Left lobe of liver (tissue), 2 donors: ENCODE measurements at regions not wholly inside any gene's neighbourhood (a gene's known extent, or its start where the extent isn't known, plus 50 kb on each side); places are given as distances from the start of the nearest gene placed in this dataset.

Experiments
- ATAC-seq: fragments of 200-7000 bp; cut with Tn5 transposase; one replicate; pipeline ENCODE4 v1.9.1; 2020; ENCODE audit warnings: mild to moderate bottlenecking, moderate library complexity
- DNase-seq: peaks from one replicate; pipeline ENCODE4 v3.0.0-alpha.2; 2020; ENCODE audit warnings: low spot score
- donor health status: DM: no; HTN: no; CAD: no; lungs with moderate emphysema.
- donor health status: DM: no; HTN: yes; CAD: no.

GRCh38 chr11:11046781-11047180 is 188.9 kb upstream of the ZBED5 start:
- ATAC-seq, result no peak
- no peak for DNase-seq

DNA sequence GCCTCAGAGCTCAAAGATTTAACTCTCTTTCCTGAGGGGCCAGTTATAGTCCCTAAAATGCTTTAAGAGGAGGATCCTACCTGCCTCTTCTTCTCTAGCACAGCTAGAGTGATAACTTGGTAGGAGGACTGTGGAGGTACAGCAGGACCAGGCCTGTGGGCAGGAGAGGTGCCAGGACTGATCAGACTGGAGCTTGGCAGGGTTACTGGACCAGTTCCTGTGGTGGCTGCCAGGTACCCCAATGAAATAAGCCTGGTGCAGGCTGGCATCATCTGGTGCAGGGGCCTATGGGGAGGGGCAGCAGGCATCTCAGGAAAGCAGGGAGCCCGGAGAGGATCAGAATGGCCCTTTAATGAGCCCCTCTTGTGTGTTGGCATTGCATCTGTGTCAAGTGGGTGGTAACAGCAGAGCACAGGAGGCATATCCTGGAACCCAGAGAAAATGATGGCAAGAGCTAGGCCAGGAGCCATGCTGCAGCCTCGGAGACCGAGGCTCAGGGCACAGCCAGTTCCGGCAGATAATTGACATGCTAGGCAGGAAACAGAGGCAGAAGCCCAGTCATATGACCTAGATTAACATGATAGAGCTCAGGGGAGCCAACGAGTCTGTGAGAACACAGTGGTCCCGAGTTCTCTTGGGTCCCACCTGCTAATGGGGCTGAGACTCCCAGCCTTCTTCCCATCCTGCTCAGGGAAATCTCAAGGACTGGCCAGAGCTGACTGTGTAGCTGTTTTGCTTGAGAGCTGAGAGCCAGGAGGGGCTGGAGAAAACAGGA is 187.5 kb upstream of the ZBED5 start:
- ATAC-seq (no peak), DNase-seq (no peak)

DNA sequence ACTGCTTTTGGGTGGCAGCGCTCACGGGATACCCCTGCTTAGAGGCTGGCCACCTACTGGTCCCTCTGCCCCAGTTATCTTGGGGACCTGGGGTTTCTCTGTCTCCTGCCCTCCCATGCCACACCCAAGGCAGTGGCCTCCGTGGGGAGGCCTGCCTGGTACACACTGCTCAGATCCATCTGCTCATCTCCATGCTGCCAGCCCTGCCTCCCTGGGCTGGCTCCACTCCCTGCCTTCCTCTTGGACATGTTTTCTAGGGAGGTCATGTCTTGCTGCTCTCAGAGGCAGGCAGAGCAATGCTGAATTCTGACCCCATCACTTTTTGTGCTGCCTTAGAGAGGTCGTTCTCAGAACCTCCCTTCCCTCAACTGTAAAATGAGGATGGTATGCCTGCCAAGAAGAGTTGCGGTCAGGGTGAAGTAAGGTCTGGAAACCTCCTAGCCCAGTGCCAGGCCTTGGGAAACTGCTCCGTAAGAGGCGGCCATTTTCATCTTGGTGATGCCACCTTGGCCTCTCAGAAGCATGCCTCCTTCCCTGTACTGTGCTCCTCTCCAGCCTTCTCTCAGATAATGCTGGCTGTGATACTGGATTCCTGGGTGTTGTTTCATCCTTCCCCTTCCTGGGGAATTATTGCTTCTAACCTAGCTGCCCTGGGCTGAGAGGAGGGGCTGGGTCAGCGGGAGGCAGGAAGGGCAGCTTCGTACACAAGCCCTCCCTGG is 186.4 kb upstream of the ZBED5 start:
- ATAC-seq (no peak), DNase-seq (no peak)

DNA sequence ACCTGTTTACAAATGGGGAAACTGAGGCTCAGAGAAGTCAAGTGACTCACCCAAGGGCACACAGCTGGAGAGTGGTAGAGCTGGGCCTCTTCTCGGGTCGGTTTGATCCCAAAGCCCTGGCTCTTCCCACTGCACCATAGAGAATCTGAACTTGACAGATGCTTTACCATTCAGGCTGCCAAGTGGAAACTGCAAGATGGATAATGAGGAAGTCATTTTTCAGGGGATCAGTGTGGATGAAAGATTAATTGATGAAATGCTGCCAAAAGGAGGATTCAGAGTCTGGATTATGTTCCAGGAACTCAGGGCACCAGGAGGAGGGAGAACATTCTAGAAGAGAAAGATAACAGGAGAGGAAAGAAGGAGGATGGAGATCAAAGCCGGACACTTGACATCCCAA is 185.9 kb upstream of the ZBED5 start:
- DNase-seq, result no peak
- ATAC-seq, result no peak

DNA sequence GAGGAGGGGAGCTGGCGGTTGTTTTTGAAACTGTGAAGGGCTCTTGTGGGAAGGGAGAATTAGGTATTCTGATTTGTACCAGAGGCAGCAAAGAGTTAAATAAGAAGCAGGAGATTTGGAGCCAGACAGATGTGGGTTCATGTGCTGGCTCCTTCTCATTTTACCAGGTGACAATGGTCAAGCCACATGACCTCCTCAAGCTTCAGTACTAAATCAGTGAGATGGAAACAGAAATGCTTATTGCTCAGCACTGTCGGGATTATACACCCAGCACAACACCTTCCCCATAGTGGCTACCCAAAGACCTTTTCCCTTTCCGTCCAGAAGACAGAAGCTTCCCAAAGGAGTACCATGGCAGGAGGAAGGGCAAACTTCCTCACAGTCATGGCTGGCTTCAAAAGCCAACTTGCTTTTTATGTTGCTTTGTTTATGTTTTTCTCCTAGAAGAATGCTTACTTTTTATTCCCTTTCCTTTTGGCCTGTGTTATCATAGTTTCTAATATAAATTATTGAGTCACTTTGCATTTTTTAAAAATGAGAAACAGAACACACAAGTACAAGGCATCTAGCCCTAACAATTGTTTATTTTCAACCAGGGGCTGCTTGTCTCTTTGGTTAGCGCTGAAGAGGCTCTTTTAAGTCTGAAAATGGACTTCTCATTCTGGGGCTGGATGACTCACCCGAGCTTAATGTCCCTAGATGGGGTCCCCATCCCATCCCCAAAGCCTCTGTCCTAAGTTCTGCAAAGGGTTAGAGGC is 181.5 kb upstream of the ZBED5 start:
- DNase-seq, result no peak
- ATAC-seq, result no peak

- DNase-seq, result no peak
- no peak for ATAC-seq
Observed at GRCh38 chr11:11038782-11039181, 180.9 kb upstream of the ZBED5 start.

DNA sequence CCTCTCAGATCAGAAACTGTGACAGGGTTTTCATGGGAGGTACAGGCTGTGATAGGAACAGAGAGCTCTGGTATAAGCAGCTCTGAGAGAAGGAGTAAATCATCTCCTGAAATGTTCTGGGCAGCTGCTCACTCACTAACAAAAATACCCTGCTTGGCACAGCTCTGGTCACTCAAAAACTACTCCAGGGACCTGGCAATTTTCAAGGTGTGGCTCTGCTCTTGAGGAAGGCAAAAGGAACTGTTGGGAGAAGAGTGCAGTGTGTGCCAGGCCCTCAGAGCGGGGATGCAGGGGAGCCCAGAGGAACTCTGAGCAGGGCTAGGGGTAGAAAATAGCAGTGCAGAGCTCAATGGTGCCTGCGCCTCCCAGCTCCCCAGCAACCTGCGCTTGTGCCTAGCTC is 180.5 kb upstream of the ZBED5 start:
- ATAC-seq (no peak), DNase-seq (no peak)

GRCh38 chr11:11036848-11037732 is 179.2 kb upstream of the ZBED5 start:
- ATAC-seq, result peak; percentile 92
- DNase-seq, result no peak

GRCh38 chr11:11036185-11036847 is 178.5 kb upstream of the ZBED5 start:
- ATAC-seq (no peak), DNase-seq (no peak)

- DNase-seq, result no peak
- no peak for ATAC-seq
Observed at GRCh38 chr11:11035331-11035730, 177.5 kb upstream of the ZBED5 start.

DNA sequence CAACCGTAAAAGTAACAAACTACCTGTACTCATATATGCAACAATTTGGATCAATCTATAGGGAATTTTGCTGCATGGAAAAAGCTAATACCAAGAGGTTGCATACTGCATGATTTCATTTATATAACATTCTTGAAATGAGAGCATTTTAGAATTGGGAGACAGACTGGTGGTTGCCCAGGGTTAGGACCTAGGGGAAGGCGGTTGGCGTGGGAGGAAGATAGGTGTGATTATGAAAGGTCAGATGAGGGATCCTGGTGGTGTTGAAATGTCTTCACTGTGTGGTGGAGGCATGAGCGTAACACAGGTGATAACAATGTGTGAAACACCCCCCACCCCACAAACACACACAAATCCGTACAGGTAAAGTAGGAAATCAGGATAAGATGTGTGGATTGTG is 176.6 kb upstream of the ZBED5 start:
- ATAC-seq (no peak), DNase-seq (no peak)

- ATAC-seq, result no peak
- no peak for DNase-seq
Observed at GRCh38 chr11:11032066-11032465, 174.2 kb upstream of the ZBED5 start.

GRCh38 chr11:11029027-11029426 is 171.2 kb upstream of the ZBED5 start:
- ATAC-seq (no peak), DNase-seq (no peak)

- peak; percentile 96 for ATAC-seq
Observed at GRCh38 chr11:11028017-11028692, 170.3 kb upstream of the ZBED5 start.

DNA sequence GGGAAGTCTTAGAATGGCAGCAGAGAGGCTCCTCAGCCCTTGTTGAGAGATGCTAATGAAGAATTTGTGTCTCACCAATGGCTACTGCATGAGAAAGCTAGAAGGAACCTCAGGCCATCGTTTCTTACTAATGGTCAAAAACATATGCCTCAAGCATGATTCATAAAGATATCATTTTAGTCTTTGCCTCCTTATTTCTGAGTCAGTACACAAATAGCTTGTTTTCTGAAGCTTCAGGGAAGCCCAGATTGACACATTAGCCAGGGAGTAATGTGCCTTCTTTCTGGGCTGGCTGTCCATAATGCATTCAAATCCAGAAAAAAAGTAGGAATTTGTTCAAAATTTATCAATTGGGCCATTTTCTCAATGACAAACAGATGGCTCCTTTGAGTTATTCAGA is 169.4 kb upstream of the ZBED5 start:
- no peak for DNase-seq
- no peak for ATAC-seq

More at GRCh38 chr11:11028017-11028692, 170.3 kb upstream of the ZBED5 start:
- DNase-seq, result peak; percentile 72

DNA sequence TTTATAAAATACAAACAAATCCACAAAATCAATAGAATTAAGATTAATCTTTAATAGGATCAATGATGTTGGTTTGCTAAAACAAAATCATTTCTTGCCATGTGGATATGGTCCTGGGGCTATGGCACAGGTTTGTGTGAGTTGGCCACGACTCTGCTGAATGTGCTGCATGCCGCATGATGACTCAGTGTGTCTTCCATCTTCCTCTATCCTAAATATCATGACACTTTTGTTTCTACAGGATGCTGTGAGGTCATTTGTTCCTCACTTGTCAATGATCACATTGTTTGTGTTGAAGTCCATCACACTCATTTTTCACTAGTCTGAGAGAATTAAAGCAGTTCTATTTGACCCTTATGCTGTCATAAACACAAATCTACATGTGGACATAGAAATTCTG is 167.2 kb upstream of the ZBED5 start:
- DNase-seq, result no peak
- ATAC-seq, result no peak

DNA sequence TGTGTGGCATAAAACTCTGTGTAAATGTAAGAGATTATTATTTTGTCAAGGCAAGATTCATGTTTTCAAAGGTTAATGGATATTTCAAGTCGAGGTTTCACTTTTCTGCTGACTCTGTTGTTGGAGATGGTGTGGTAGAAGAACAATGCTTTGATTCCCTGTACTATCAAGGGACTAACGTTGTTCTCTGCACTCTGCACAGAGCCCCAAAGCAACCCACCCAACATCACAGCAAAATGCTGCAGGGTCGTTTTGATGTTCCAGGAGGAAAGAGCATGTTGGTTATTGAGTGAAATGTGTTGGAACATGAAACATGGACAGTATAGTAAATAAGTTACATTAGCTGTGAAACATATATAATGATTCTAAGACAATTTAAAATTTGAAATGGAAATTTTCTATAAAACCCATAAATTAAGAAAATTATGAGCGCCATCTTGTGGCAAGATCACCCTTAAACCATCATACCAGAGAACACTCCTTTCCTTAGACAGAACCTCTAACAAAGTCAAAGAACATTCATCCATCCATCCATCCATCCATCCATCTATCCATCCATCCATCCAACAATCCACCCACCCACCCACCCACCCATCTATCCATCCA is 164.4 kb upstream of the ZBED5 start:
- peak; percentile 59 for ATAC-seq
- no peak for DNase-seq

DNA sequence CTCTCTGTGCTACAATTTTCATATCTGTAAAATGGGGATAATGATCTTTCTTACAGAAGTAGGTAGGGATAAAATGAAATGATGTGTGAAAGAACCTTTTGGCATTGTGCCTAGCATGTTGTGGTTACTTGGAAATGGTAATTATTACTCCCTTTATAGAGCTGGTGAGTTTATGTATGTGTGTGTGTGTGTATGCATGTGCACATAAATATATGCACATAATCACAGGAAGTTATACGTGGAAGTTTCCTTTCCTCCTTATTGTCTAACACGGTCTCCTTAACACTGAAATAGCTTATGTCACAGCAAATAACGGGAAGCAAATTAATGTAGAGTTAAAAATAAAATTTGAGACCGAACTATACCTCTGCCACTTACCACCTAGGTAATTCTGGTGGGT is 163.7 kb upstream of the ZBED5 start:
- no peak for DNase-seq

GRCh38 chr11:11020747-11021149 is 162.9 kb upstream of the ZBED5 start:
- ATAC-seq (no peak), DNase-seq (no peak)

More for the DNA sequence above, 163.7 kb upstream of the ZBED5 start:
- no peak for ATAC-seq
